ENCODE measurements at regions not wholly inside any gene's neighbourhood (a gene's known extent, or its start where the extent isn't known, plus 50 kb on each side); places are given as distances from the start of the nearest gene placed in this dataset.

- H3F3A ChIP-seq (ENCODE audit: insufficient read depth, low read length), result no peaks in the 10 kb centered on the region
These were observed 544.7 kb downstream of the CDH26 start for GRCh38 chr20:60502881-60503280.

GRCh38 chr20:60505423-60505822 is 547.2 kb downstream of the CDH26 start:
- Histone ChIP-seq H3K27me3 (replicated peaks; ENCODE audit: insufficient read depth, low read length) (no peaks in the 10 kb centered on the region), H3K4me3 (ENCODE audit: low read length) (no peak overlapping the region), H4K20me1 (ENCODE audit: insufficient read depth, low read length) (no peaks in the 10 kb centered on the region), H3K36me3 (replicated peaks; ENCODE audit: insufficient read depth, low read length) (no peaks in the 10 kb centered on the region), H3K4me2 (ENCODE audit: low read depth, low read length) (no peak overlapping the region), H3K79me2 (ENCODE audit: low read length) (no peaks in the 10 kb centered on the region), H3K9me3 (replicated peaks; ENCODE audit: insufficient read depth, low read length) (no peaks in the 10 kb centered on the region), H3K9me2 (replicated peaks; ENCODE audit: insufficient read depth, low read length) (no peaks in the 10 kb centered on the region), H3K4me1 (ENCODE audit: low read length) (no peaks in the 10 kb centered on the region), H3F3A (ENCODE audit: insufficient read depth, low read length) (no peaks in the 10 kb centered on the region), H3K27ac (ENCODE audit: low read length) (no peak overlapping the region), H3K9ac (ENCODE audit: low read length) (no peak overlapping the region), H2AFZ (ENCODE audit: low read length) (no peak overlapping the region)
- no peak for DNase-seq
- no peak for TF ChIP-seq EZH2phosphoT487 (IDR thresholded peaks at IDR 0.05; ENCODE audit: low read length)

More at GRCh38 chr20:60502881-60503280, 544.7 kb downstream of the CDH26 start:
- Histone ChIP-seq H3K9me2 (replicated peaks; ENCODE audit: insufficient read depth, low read length) (no peaks in the 10 kb centered on the region), H2AFZ (ENCODE audit: low read length) (no peak overlapping the region), H3K27me3 (replicated peaks; ENCODE audit: insufficient read depth, low read length) (no peaks in the 10 kb centered on the region), H3K4me2 (ENCODE audit: low read depth, low read length) (no peak overlapping the region), H3K79me2 (ENCODE audit: low read length) (no peaks in the 10 kb centered on the region), H3K27ac (ENCODE audit: low read length) (no peak overlapping the region), H4K20me1 (ENCODE audit: insufficient read depth, low read length) (no peaks in the 10 kb centered on the region), H3K9ac (ENCODE audit: low read length) (no peak overlapping the region), H3K36me3 (replicated peaks; ENCODE audit: insufficient read depth, low read length) (no peaks in the 10 kb centered on the region), H3K4me1 (ENCODE audit: low read length) (no peaks in the 10 kb centered on the region), H3K9me3 (replicated peaks; ENCODE audit: insufficient read depth, low read length) (no peaks in the 10 kb centered on the region), H3K4me3 (ENCODE audit: low read length) (no peak overlapping the region)
- TF ChIP-seq CTCF (IDR thresholded peaks at IDR 0.05; ENCODE audit: low read length) (no peak), EZH2 (optimal IDR thresholded peaks at IDR 0.05; ENCODE audit: low read depth, low read length) (no peak), EZH2phosphoT487 (IDR thresholded peaks at IDR 0.05; ENCODE audit: low read length) (no peak)
- no peak for DNase-seq

GRCh38 chr20:60506061-60506460 is 547.8 kb downstream of the CDH26 start:
- H3K4me3 ChIP-seq (ENCODE audit: low read length), result no peak overlapping the region
- no peak for TF ChIP-seq CTCF (IDR thresholded peaks at IDR 0.05; ENCODE audit: low read length)
- no peak for TF ChIP-seq EZH2 (optimal IDR thresholded peaks at IDR 0.05; ENCODE audit: low read depth, low read length)
- TF ChIP-seq EZH2phosphoT487 (IDR thresholded peaks at IDR 0.05; ENCODE audit: low read length), result no peak
- no peaks in the 10 kb centered on the region for H3F3A ChIP-seq (ENCODE audit: insufficient read depth, low read length)
- H3K9me3 ChIP-seq (replicated peaks; ENCODE audit: insufficient read depth, low read length), result no peaks in the 10 kb centered on the region
- H3K27ac ChIP-seq (ENCODE audit: low read length), result no peak overlapping the region
- H3K36me3 ChIP-seq (replicated peaks; ENCODE audit: insufficient read depth, low read length), result no peaks in the 10 kb centered on the region
- H3K4me2 ChIP-seq (ENCODE audit: low read depth, low read length), result no peak overlapping the region
- H3K79me2 ChIP-seq (ENCODE audit: low read length), result no peaks in the 10 kb centered on the region
- no peak overlapping the region for H3K9ac ChIP-seq (ENCODE audit: low read length)
- no peaks in the 10 kb centered on the region for H4K20me1 ChIP-seq (ENCODE audit: insufficient read depth, low read length)
- H3K9me2 ChIP-seq (replicated peaks; ENCODE audit: insufficient read depth, low read length), result no peaks in the 10 kb centered on the region
- H3K27me3 ChIP-seq (replicated peaks; ENCODE audit: insufficient read depth, low read length), result no peaks in the 10 kb centered on the region
- H3K4me1 ChIP-seq (ENCODE audit: low read length), result no peaks in the 10 kb centered on the region
- H2AFZ ChIP-seq (ENCODE audit: low read length), result no peak overlapping the region
- DNase-seq, result no peak

- no peak overlapping the region for H2AFZ ChIP-seq (ENCODE audit: low read length)
- no peak overlapping the region for H3K4me2 ChIP-seq (ENCODE audit: low read depth, low read length)
- TF ChIP-seq EZH2phosphoT487 (IDR thresholded peaks at IDR 0.05; ENCODE audit: low read length), result no peak
- no peak overlapping the region for H3K9ac ChIP-seq (ENCODE audit: low read length)
- no peaks in the 10 kb centered on the region for H3K9me3 ChIP-seq (replicated peaks; ENCODE audit: insufficient read depth, low read length)
- H3F3A ChIP-seq (ENCODE audit: insufficient read depth, low read length), result no peaks in the 10 kb centered on the region
- no peaks in the 10 kb centered on the region for H3K79me2 ChIP-seq (ENCODE audit: low read length)
- no peak overlapping the region for H3K27ac ChIP-seq (ENCODE audit: low read length)
- H3K9me2 ChIP-seq (replicated peaks; ENCODE audit: insufficient read depth, low read length), result no peaks in the 10 kb centered on the region
- no peak overlapping the region for H3K4me3 ChIP-seq (ENCODE audit: low read length)
- no peaks in the 10 kb centered on the region for H3K27me3 ChIP-seq (replicated peaks; ENCODE audit: insufficient read depth, low read length)
- no peaks in the 10 kb centered on the region for H4K20me1 ChIP-seq (ENCODE audit: insufficient read depth, low read length)
- H3K4me1 ChIP-seq (ENCODE audit: low read length), result no peaks in the 10 kb centered on the region
- no peak for DNase-seq
- H3K36me3 ChIP-seq (replicated peaks; ENCODE audit: insufficient read depth, low read length), result no peaks in the 10 kb centered on the region
These were observed 549.0 kb downstream of the CDH26 start for GRCh38 chr20:60507087-60507694.
